H1 (cell line): ENCODE measurements at regions not wholly inside any gene's neighbourhood (a gene's known extent, or its start where the extent isn't known, plus 50 kb on each side); places are given as distances from the start of the nearest gene placed in this dataset.

Source experiments
- CTCF ChIA-PET: fragments of 300-600 bp; sonication (Branson Sonifier 250); formaldehyde crosslinking; loops from one replicate; lab custom pipeline; 2021; ENCODE audit not compliant: partially characterized antibody; lab: Charles Lee
- POLR2A ChIA-PET: fragments of 300-600 bp; sonication (Branson Sonifier 250); formaldehyde crosslinking; loops from one replicate; lab custom pipeline; 2021; ENCODE audit warnings: inconsistent platforms; ENCODE audit not compliant: partially characterized antibody; lab: Charles Lee
- DNase-seq, 2 experiments: peaks; one replicate each; pipeline versions ENCODE4 v3.0.0 to v3.0.0-alpha.2; 2010 to 2022; ENCODE audit warnings: low spot score in 2 of 2, low read depth in 1 of 2, mixed read lengths in 1 of 2
- FAIRE-seq: peaks from 2 replicates; lab custom pipeline; 2011; peaks lifted over from hg19 to GRCh38; lab: Jason Lieb, UNC
- H2AFZ ChIP-seq: 2 replicates; pipeline ENCODE4 v1.8.1; 2012; ENCODE audit warnings: low read length, inconsistent platforms
- H2AK5ac ChIP-seq: 2 replicates; pipeline ENCODE4 v1.6.1; 2013; ENCODE audit warnings: low read depth, low read length
- H2BK120ac ChIP-seq: replicated peaks from 2 replicates; pipeline ENCODE3; 2013; ENCODE audit warnings: low read depth, low read length, inconsistent platforms
- H2BK12ac ChIP-seq: 2 replicates; pipeline ENCODE4 v1.6.1; 2013; ENCODE audit warnings: low read depth, low read length
- H2BK15ac ChIP-seq: 2 replicates; pipeline ENCODE4 v1.6.1; 2013; ENCODE audit warnings: low read length
- H2BK20ac ChIP-seq: 2 replicates; pipeline ENCODE4 v1.6.1; 2013; ENCODE audit warnings: low read length
- H2BK5ac ChIP-seq: 2 replicates; pipeline ENCODE4 v1.6.1; 2013; ENCODE audit warnings: low read depth, low read length
- H3K14ac ChIP-seq: 2 replicates; pipeline ENCODE4 v1.6.1; 2013; ENCODE audit warnings: inconsistent platforms; ENCODE audit not compliant: insufficient read length
- H3K18ac ChIP-seq: 2 replicates; pipeline ENCODE4 v1.6.1; 2013; ENCODE audit warnings: low read length; ENCODE audit errors: extremely low read depth
- H3K23ac ChIP-seq: 2 replicates; pipeline ENCODE4 v1.6.1; 2013; ENCODE audit warnings: inconsistent platforms; ENCODE audit not compliant: insufficient read length
- H3K23me2 ChIP-seq: 2 replicates; pipeline ENCODE4 v1.6.1; 2013; ENCODE audit warnings: low read depth, low read length
- H3K27ac ChIP-seq: 2 replicates; pipeline ENCODE4 v1.6.1; 2011; ENCODE audit warnings: low read depth, low read length, inconsistent platforms
- H3K27me3 ChIP-seq, 4 experiments: replicated peaks in 1 of 4; 1 replicate in 1 of 4; 2 replicates in 3 of 4; pipeline versions ENCODE4 v1.6.1 to v1.8.1; 2011 to 2013; ENCODE audit warnings: low read length in 3 of 4, mild to moderate bottlenecking in 3 of 4, inconsistent platforms in 2 of 4, mixed read lengths in 2 of 4, moderate library complexity in 1 of 4; ENCODE audit not compliant: control insufficient read depth in 3 of 4, insufficient read depth in 3 of 4; ENCODE audit errors: extremely low read depth in 1 of 4
- H3K36me3 ChIP-seq, 4 experiments: 2 replicates each; pipeline versions ENCODE4 v1.6.1 to v1.8.1; 2011 to 2013; ENCODE audit warnings: mild to moderate bottlenecking in 4 of 4, low read length in 3 of 4, moderate library complexity in 2 of 4, control low read depth in 1 of 4, inconsistent platforms in 1 of 4; ENCODE audit not compliant: insufficient read depth in 4 of 4, control insufficient read depth in 2 of 4
- H3K4ac ChIP-seq: replicated peaks from 2 replicates; pipeline ENCODE3; 2013; ENCODE audit warnings: low read length, low read depth, mixed read lengths, inconsistent platforms; ENCODE audit not compliant: insufficient read length
- H3K4me1 ChIP-seq, 4 experiments: replicated peaks in 1 of 4; 1 replicate in 1 of 4; 2 replicates in 3 of 4; pipeline versions ENCODE4 v1.6.1 to v1.8.1; 2011 to 2013; ENCODE audit warnings: low read length in 3 of 4, inconsistent platforms in 2 of 4, mixed read lengths in 1 of 4; ENCODE audit not compliant: insufficient read depth in 4 of 4, control insufficient read depth in 3 of 4
- H3K4me2 ChIP-seq, 2 experiments: 2 replicates each; pipeline versions ENCODE4 v1.6.1 to v1.8.1; 2011 to 2013; ENCODE audit warnings: low read depth in 2 of 2, low read length in 2 of 2, control low read depth in 1 of 2, inconsistent platforms in 1 of 2, mild to moderate bottlenecking in 1 of 2; ENCODE audit not compliant: insufficient read depth in 1 of 2
- H3K4me3 ChIP-seq, 4 experiments: fragments of 200-600, 300-600 bp in 1 of 4; sonication (generic), shearing (Covaris generic), sonication (Bioruptor Twin) in 1 of 4; 2 replicates each; pipeline versions ENCODE4 v1.5.1 to v1.8.1; 2011 to 2016; ENCODE audit warnings: low read length in 4 of 4, low read depth in 3 of 4, control low read depth in 2 of 4, inconsistent platforms in 2 of 4, mild to moderate bottlenecking in 2 of 4, mixed read lengths in 1 of 4, moderate library complexity in 1 of 4; ENCODE audit not compliant: insufficient read depth in 2 of 4; ENCODE audit errors: extremely low read depth in 1 of 4
- H3K56ac ChIP-seq: replicated peaks from 2 replicates; pipeline ENCODE3; 2013; ENCODE audit warnings: low read depth, mild to moderate bottlenecking, mixed read lengths, low read length, inconsistent platforms; ENCODE audit not compliant: insufficient read length
- H3K79me1 ChIP-seq: 2 replicates; pipeline ENCODE4 v1.6.1; 2013; ENCODE audit warnings: low read depth, low read length, control low read depth
- H3K79me2 ChIP-seq, 2 experiments: 2 replicates each; pipeline versions ENCODE4 v1.6.1 to v1.8.1; 2012 to 2013; ENCODE audit warnings: low read length in 2 of 2, mild to moderate bottlenecking in 2 of 2, inconsistent platforms in 1 of 2; ENCODE audit not compliant: insufficient read depth in 2 of 2, control insufficient read depth in 1 of 2
- H3K9ac ChIP-seq, 4 experiments: replicated peaks in 1 of 4; 1 replicate in 1 of 4; 2 replicates in 3 of 4; pipeline versions ENCODE4 v1.6.1 to v1.8.1; 2011 to 2013; ENCODE audit warnings: low read depth in 3 of 4, low read length in 3 of 4, control low read depth in 2 of 4, mild to moderate bottlenecking in 2 of 4, moderate library complexity in 2 of 4, inconsistent platforms in 1 of 4; ENCODE audit errors: extremely low read depth in 1 of 4
- H3K9me3 ChIP-seq, 2 experiments: 2 replicates each; pipeline versions ENCODE4 v1.6.1 to v1.8.1; 2012 to 2013; ENCODE audit warnings: mild to moderate bottlenecking in 2 of 2, moderate library complexity in 2 of 2, control low read depth in 1 of 2, inconsistent platforms in 1 of 2, low read depth in 1 of 2, low read length in 1 of 2, mixed read lengths in 1 of 2; ENCODE audit not compliant: insufficient read depth in 2 of 2
- H4K20me1 ChIP-seq, 2 experiments: replicated peaks in 1 of 2; 2 replicates each; pipeline versions ENCODE3 to v1.8.1; 2011 to 2013; ENCODE audit warnings: inconsistent platforms in 2 of 2, low read length in 2 of 2, mild to moderate bottlenecking in 1 of 2; ENCODE audit not compliant: insufficient read depth in 2 of 2, control insufficient read depth in 1 of 2
- H4K5ac ChIP-seq: 2 replicates; pipeline ENCODE4 v1.6.1; 2013; ENCODE audit warnings: low read length, low read depth, mixed read lengths, inconsistent platforms; ENCODE audit not compliant: insufficient read length
- H4K8ac ChIP-seq: 2 replicates; pipeline ENCODE4 v1.8.0; 2013; ENCODE audit warnings: mild to moderate bottlenecking, moderate library complexity, low read length, inconsistent platforms; ENCODE audit not compliant: insufficient read depth; ENCODE audit errors: extremely low read depth
- H4K91ac ChIP-seq: replicated peaks from 2 replicates; pipeline ENCODE3; 2013; ENCODE audit warnings: low read length, mixed read lengths, inconsistent platforms; ENCODE audit not compliant: insufficient read length
- ATF2 ChIP-seq: IDR thresholded peaks from 2 replicates; pipeline ENCODE4 v1.6.1; 2012; ENCODE audit warnings: low read length, inconsistent platforms
- BACH1 ChIP-seq: IDR thresholded peaks from 2 replicates; pipeline ENCODE4 v1.6.1; 2012; ENCODE audit warnings: low read length, improper control_type of control experiment
- CBX8 ChIP-seq: fragments of 300-800, 300-1000 bp; sonication (generic); IDR thresholded peaks from 2 replicates; pipeline ENCODE4 v1.7.1; 2016; ENCODE audit warnings: low read depth, low read length, borderline replicate concordance
- EZH2 ChIP-seq: fragments of 200-600 bp; sonication (generic); IDR thresholded peaks from 2 replicates; pipeline ENCODE4 v1.7.1; 2012; ENCODE audit warnings: low read depth, mild to moderate bottlenecking, moderate library complexity, low read length, inconsistent platforms; ENCODE audit not compliant: severe bottlenecking
- HDAC2 ChIP-seq, 2 experiments: fragments of 300-600 bp in 1 of 2; sonication (generic) in 1 of 2; IDR thresholded peaks; 2 replicates each; pipeline ENCODE4 v1.6.1; 2011 to 2012; ENCODE audit warnings: low read depth in 2 of 2, low read length in 2 of 2, mild to moderate bottlenecking in 2 of 2, moderate library complexity in 2 of 2, borderline replicate concordance in 1 of 2, inconsistent platforms in 1 of 2
- KDM5A ChIP-seq: fragments of 200-600 bp; IDR thresholded peaks from 2 replicates; pipeline ENCODE4 v1.7.1; 2012; ENCODE audit warnings: mild to moderate bottlenecking, low read length, inconsistent platforms, mixed read lengths
- PHF8 ChIP-seq: fragments of 200-600 bp; sonication (generic); conservative IDR thresholded peaks from 2 replicates; pipeline ENCODE4 v1.7.1; 2012; ENCODE audit warnings: low read depth, mild to moderate bottlenecking, inconsistent platforms, low read length, moderate library complexity
- YY1 ChIP-seq: IDR thresholded peaks from 2 replicates; pipeline ENCODE4 v1.6.1; 2011; ENCODE audit warnings: low read depth, mild to moderate bottlenecking, low read length
- WGBS, 2 experiments: shearing (Covaris generic) in 1 of 2; methylation state at CpG; one replicate each; pipeline versions ENCODE4 v1.1.6 to v1.1.7; 2013 to 2015; ENCODE audit warnings: low lambda C conversion rate in 2 of 2, mixed read lengths in 2 of 2, inconsistent platforms in 1 of 2, low coverage in 1 of 2, missing lambda C conversion rate in 1 of 2; ENCODE audit not compliant: insufficient replicate concordance in 2 of 2, insufficient coverage in 1 of 2, insufficient read length in 1 of 2; ENCODE audit errors: extremely low coverage in 1 of 2, missing lambda C conversion rate in 1 of 2; 5-methylcytosine and 5-hydroxymethylcytosine counted together

GRCh38 chr10:10774416-10774815, 243.3 kb upstream of the CELF2 start:
- no peaks in the 10 kb centered on the region for H3K79me2 ChIP-seq
- no peaks in the 10 kb centered on the region for H3K9me3 ChIP-seq
- no peak overlapping the region for H3K4me2 ChIP-seq
- H3K23ac ChIP-seq, result no peak overlapping the region
- FAIRE-seq, result no peak
- 93% methylated on average over 9 of the region's 9 CpGs; no CpG with 5 or more reads in 1 of the 2 experiments for WGBS, 2 experiments
- H3K56ac ChIP-seq, result no peak overlapping the region
- no peaks in the 10 kb centered on the region for H3K23me2 ChIP-seq
- no peaks in the 10 kb centered on the region for H3K79me1 ChIP-seq
- H3K4me1 ChIP-seq, result no peaks in the 10 kb centered on the region
- H3K27me3 ChIP-seq, result no peaks in the 10 kb centered on the region
- no peak overlapping the region for H3K14ac ChIP-seq
- H2BK15ac ChIP-seq, result no peak overlapping the region
- H4K91ac ChIP-seq, result no peak overlapping the region
- CTCF ChIA-PET, result no interaction called here
- no peak overlapping the region for H2AK5ac ChIP-seq
- no peak overlapping the region for H3K27ac ChIP-seq
- H3K18ac ChIP-seq, result no peak overlapping the region
- no peak overlapping the region for H2BK5ac ChIP-seq
- POLR2A ChIA-PET, result no interaction called here
- no peaks in the 10 kb centered on the region for H3K36me3 ChIP-seq
- TF ChIP-seq YY1 (no peak), KDM5A (no peak), PHF8 (no peak), HDAC2 (IDR thresholded peaks at IDR 0.05; ENCODE audit: borderline replicate concordance in 1 of 2, low read depth in 2 of 2, low read length in 2 of 2) (no peak), EZH2 (no peak), BACH1 (no peak), CBX8 (no peak), ATF2 (no peak)
- H4K5ac ChIP-seq, result no peak overlapping the region
- H3K4ac ChIP-seq, result no peak overlapping the region
- H4K8ac ChIP-seq, result no peak overlapping the region
- DNase-seq, result no peak
- H3K4me3 ChIP-seq, result no peak overlapping the region
- H3K9ac ChIP-seq, result no peak overlapping the region
- no peaks in the 10 kb centered on the region for H4K20me1 ChIP-seq
- H2BK12ac ChIP-seq, result no peak overlapping the region
- no peak overlapping the region for H2AFZ ChIP-seq
- H2BK120ac ChIP-seq, result no peak overlapping the region
- no peak overlapping the region for H2BK20ac ChIP-seq
